GM18505 (cell line): ENCODE measurements at regions not wholly inside any gene's neighbourhood (a gene's known extent, or its start where the extent isn't known, plus 50 kb on each side); places are given as distances from the start of the nearest gene placed in this dataset.
A peak's percentile ranks its signal among the peaks of the same experiment; 100 is the strongest.
"Not testable (repeated sequence)": the region's sequence is repeated elsewhere in the genome, so short reads cannot be mapped to it uniquely, and the experiment has no call there.

Experiments
- ATAC-seq: cut with Tn5 transposase; IDR thresholded peaks from one replicate; pipeline ENCODE4 v1.9.1; 2021; ENCODE audit not compliant: unreplicated experiment
- POLR2A ChIP-seq: IDR thresholded peaks from 4 replicates; pipeline ENCODE4 v1.6.1; 2011; ENCODE audit warnings: borderline replicate concordance; ENCODE audit not compliant: insufficient read depth, insufficient read length; ENCODE audit errors: extremely low read depth

GRCh38 chr15:22259881-22260421 is 179.6 kb downstream of the OR4M2 start:
- no peak for ATAC-seq
- no peak for TF ChIP-seq POLR2A

GRCh38 chr15:22262613-22263020 is 182.3 kb downstream of the OR4M2 start:
- ATAC-seq, result no peak
- TF ChIP-seq POLR2A, result no peak

- no peak for TF ChIP-seq POLR2A
- no peak for ATAC-seq
Observed at GRCh38 chr15:22263738-22264137, 183.4 kb downstream of the OR4M2 start.

- ATAC-seq, result not testable (repeated sequence)
Observed at GRCh38 chr15:22264272-22264671, 183.9 kb downstream of the OR4M2 start.

- no peak for ATAC-seq
- TF ChIP-seq POLR2A, result no peak
Observed at GRCh38 chr15:22265056-22265945, 185.0 kb downstream of the OR4M2 start.

GRCh38 chr15:22265970-22266369 is 185.6 kb downstream of the OR4M2 start:
- no peak for TF ChIP-seq POLR2A
- ATAC-seq, result no peak

GRCh38 chr15:22267761-22268160 is 187.4 kb downstream of the OR4M2 start:
- ATAC-seq, result no peak
- no peak for TF ChIP-seq POLR2A

- ATAC-seq, result not testable (repeated sequence)
Observed at GRCh38 chr15:22268201-22268600, 187.9 kb downstream of the OR4M2 start.

- not testable (repeated sequence) for ATAC-seq
Observed at GRCh38 chr15:22268654-22269053, 188.3 kb downstream of the OR4M2 start.

- ATAC-seq, result not testable (repeated sequence)
Observed at GRCh38 chr15:22272286-22273160, 186.2 kb upstream of the GOLGA6L22 start.

- not testable (repeated sequence) for ATAC-seq
Observed at GRCh38 chr15:22273185-22273584, 185.5 kb upstream of the GOLGA6L22 start.

- ATAC-seq, result not testable (repeated sequence)
Observed at GRCh38 chr15:22274376-22274775, 184.3 kb upstream of the GOLGA6L22 start.

- not testable (repeated sequence) for ATAC-seq
Observed at GRCh38 chr15:22280770-22281169, 177.9 kb upstream of the GOLGA6L22 start.

- peak; percentile 59 for ATAC-seq
Observed at GRCh38 chr15:22282794-22283533, 175.7 kb upstream of the GOLGA6L22 start.

GRCh38 chr15:22284795-22285420 is 173.8 kb upstream of the GOLGA6L22 start:
- not testable (repeated sequence) for ATAC-seq

GRCh38 chr15:22291054-22291453 is 167.6 kb upstream of the GOLGA6L22 start:
- not testable (repeated sequence) for ATAC-seq

GRCh38 chr15:22303112-22303511 is 155.6 kb upstream of the GOLGA6L22 start:
- ATAC-seq, result not testable (repeated sequence)
